ENCODE measurements at regions not wholly inside any gene's neighbourhood (a gene's known extent, or its start where the extent isn't known, plus 50 kb on each side); places are given as distances from the start of the nearest gene placed in this dataset.

- H3K9ac ChIP-seq (ENCODE audit: low read length): no peak overlapping the region
- H3K4me2 ChIP-seq (ENCODE audit: low read length): no peak overlapping the region
- no peaks in the 10 kb centered on the region for H3K27me3 ChIP-seq (ENCODE audit: insufficient read depth, low read length)
- no peaks in the 10 kb centered on the region for H3F3A ChIP-seq (ENCODE audit: insufficient read depth, low read length)
- no peak overlapping the region for H3K27ac ChIP-seq (ENCODE audit: low read depth, low read length, poor library complexity, severe bottlenecking)
- no peaks in the 10 kb centered on the region for H3K79me2 ChIP-seq (ENCODE audit: insufficient read depth, low read length)
- no peaks in the 10 kb centered on the region for H4K20me1 ChIP-seq (ENCODE audit: insufficient read depth, low read length)
- no peaks in the 10 kb centered on the region for H3K36me3 ChIP-seq (ENCODE audit: insufficient read depth, low read length)
- TF ChIP-seq CTCF (IDR thresholded peaks at IDR 0.05; ENCODE audit: low read length) (no peak), EZH2 (IDR thresholded peaks at IDR 0.05; ENCODE audit: borderline replicate concordance, low read length) (no peak)
- no peaks in the 10 kb centered on the region for H3K9me2 ChIP-seq (ENCODE audit: low read depth, low read length)
- H3K9me3 ChIP-seq (ENCODE audit: low read length): no peaks in the 10 kb centered on the region
- no peaks in the 10 kb centered on the region for H3K4me1 ChIP-seq (ENCODE audit: insufficient read depth, low read length, severe bottlenecking)
- H2AFZ ChIP-seq (ENCODE audit: low read length): no peak overlapping the region
- H3K4me3 ChIP-seq (ENCODE audit: low read depth, low read length, poor library complexity, severe bottlenecking): no peak overlapping the region
Observed at GRCh38 chr2:215685238-215685990, 249.5 kb upstream of the FN1 start.

- Histone ChIP-seq H3K27ac (ENCODE audit: low read depth, low read length, poor library complexity, severe bottlenecking) (no peak overlapping the region), H4K20me1 (ENCODE audit: insufficient read depth, low read length) (no peaks in the 10 kb centered on the region), H3K9me3 (ENCODE audit: low read length) (no peaks in the 10 kb centered on the region), H3K9me2 (ENCODE audit: low read depth, low read length) (no peaks in the 10 kb centered on the region), H3K4me1 (ENCODE audit: insufficient read depth, low read length, severe bottlenecking) (no peaks in the 10 kb centered on the region), H3F3A (ENCODE audit: insufficient read depth, low read length) (no peaks in the 10 kb centered on the region), H3K4me2 (ENCODE audit: low read length) (no peak overlapping the region), H2AFZ (ENCODE audit: low read length) (no peak overlapping the region), H3K27me3 (ENCODE audit: insufficient read depth, low read length) (no peaks in the 10 kb centered on the region), H3K9ac (ENCODE audit: low read length) (no peak overlapping the region), H3K36me3 (ENCODE audit: insufficient read depth, low read length) (no peaks in the 10 kb centered on the region), H3K79me2 (ENCODE audit: insufficient read depth, low read length) (no peaks in the 10 kb centered on the region), H3K4me3 (ENCODE audit: low read depth, low read length, poor library complexity, severe bottlenecking) (no peak overlapping the region)
- TF ChIP-seq EZH2 (IDR thresholded peaks at IDR 0.05; ENCODE audit: borderline replicate concordance, low read length) (no peak), CTCF (IDR thresholded peaks at IDR 0.05; ENCODE audit: low read length) (no peak)
Observed at GRCh38 chr2:215684448-215685237, 248.8 kb upstream of the FN1 start.

GRCh38 chr2:215683295-215683694 lies 247.4 kb upstream of the FN1 start:
- Histone ChIP-seq H2AFZ (ENCODE audit: low read length) (no peak overlapping the region), H3K36me3 (ENCODE audit: insufficient read depth, low read length) (no peaks in the 10 kb centered on the region), H3K27me3 (ENCODE audit: insufficient read depth, low read length) (no peaks in the 10 kb centered on the region), H3F3A (ENCODE audit: insufficient read depth, low read length) (no peaks in the 10 kb centered on the region), H3K27ac (ENCODE audit: low read depth, low read length, poor library complexity, severe bottlenecking) (no peak overlapping the region), H3K9me2 (ENCODE audit: low read depth, low read length) (no peaks in the 10 kb centered on the region), H3K4me3 (ENCODE audit: low read depth, low read length, poor library complexity, severe bottlenecking) (no peak overlapping the region), H3K4me2 (ENCODE audit: low read length) (no peak overlapping the region), H3K9ac (ENCODE audit: low read length) (no peak overlapping the region), H4K20me1 (ENCODE audit: insufficient read depth, low read length) (no peaks in the 10 kb centered on the region), H3K9me3 (ENCODE audit: low read length) (no peaks in the 10 kb centered on the region), H3K4me1 (ENCODE audit: insufficient read depth, low read length, severe bottlenecking) (no peaks in the 10 kb centered on the region), H3K79me2 (ENCODE audit: insufficient read depth, low read length) (no peaks in the 10 kb centered on the region)
- no peak for TF ChIP-seq EZH2 (IDR thresholded peaks at IDR 0.05; ENCODE audit: borderline replicate concordance, low read length)
- TF ChIP-seq CTCF (IDR thresholded peaks at IDR 0.05; ENCODE audit: low read length): no peak
